ENCODE measurements at regions not wholly inside any gene's neighbourhood (a gene's known extent, or its start where the extent isn't known, plus 50 kb on each side); places are given as distances from the start of the nearest gene placed in this dataset.

DNA sequence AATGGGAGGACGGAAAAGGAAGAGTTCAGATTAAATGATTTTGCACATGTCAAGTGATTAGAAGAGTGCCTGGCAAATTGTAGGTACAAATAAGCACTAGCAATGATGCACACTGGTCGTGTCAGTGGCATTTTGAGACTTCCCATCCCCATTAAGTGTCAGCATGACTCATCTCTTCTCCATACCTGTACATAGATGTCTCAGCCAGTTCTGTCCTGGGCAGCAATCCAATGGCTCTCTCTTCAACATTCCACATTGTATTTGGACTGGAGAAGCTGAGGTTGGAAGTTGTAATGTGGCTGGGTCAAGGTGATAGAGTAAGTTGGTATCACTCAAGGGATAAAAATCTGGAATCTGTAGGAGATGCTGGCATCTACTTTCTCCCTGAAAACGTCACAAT lies 742.7 kb downstream of the VRK1 start:
- in situ Hi-C loops (cut with HindIII; ENCODE audit: low sequenced_read_pairs), result no loop called here

DNA sequence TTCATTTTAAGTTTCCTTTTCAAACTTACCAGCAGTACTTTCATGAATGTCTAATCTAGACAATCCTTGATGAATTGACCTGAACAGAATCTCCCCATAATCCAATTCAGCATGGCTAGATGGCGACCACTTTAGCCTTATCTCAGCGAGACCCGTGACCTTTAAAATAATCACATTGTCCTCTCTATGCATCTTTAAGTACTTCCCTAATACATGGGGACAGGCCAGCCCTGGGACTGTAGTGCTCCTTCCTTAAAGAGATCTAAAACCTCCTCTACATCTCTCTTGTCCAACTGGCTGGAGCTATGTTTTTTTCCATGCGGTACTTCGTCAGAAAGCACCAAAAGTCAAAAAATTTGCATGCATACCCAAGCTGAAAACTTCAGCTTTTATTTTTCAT lies 746.0 kb downstream of the VRK1 start:
- in situ Hi-C loops (cut with HindIII; ENCODE audit: low sequenced_read_pairs), result no loop called here

DNA sequence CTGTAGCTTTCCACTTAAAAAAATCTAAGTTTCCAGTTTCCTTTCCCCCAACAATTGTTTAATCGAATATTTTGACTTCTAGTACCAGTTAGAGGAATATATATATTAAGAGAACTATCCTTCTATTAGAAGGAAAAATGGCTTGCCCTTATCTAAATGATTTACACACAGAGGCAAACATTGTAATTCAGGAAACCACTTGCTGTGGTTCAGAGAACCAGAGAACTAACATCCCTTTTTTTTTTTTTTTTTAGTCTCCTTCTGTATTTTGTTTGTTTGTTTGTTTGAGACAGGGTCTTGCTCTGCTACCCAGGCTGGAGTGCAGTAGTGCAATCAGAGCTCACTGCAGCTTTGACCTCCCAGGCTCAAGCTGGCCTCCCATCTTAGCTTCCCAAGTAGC lies 746.6 kb downstream of the VRK1 start:
- in situ Hi-C loops (cut with HindIII; ENCODE audit: low sequenced_read_pairs), result no loop called here

DNA sequence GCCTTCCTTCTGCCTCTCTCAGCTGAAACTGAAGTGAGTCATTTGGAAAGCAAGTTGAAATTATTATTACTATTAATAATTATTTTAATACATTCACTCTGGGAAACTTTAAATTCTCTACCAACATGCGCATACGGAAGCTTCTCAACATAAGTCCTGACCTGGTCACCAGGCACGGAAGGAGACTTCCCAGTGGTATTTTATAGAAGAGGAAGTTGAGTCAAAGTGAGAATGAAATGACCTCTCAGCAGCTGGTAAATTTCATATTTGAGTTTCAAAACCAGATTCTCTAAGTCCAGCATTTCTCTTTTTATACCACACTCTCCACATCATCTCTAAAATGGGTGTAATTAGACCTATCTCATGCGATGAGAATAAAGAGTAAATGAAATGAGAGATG lies 747.4 kb downstream of the VRK1 start:
- in situ Hi-C loops (cut with HindIII; ENCODE audit: low sequenced_read_pairs), result no loop called here

DNA sequence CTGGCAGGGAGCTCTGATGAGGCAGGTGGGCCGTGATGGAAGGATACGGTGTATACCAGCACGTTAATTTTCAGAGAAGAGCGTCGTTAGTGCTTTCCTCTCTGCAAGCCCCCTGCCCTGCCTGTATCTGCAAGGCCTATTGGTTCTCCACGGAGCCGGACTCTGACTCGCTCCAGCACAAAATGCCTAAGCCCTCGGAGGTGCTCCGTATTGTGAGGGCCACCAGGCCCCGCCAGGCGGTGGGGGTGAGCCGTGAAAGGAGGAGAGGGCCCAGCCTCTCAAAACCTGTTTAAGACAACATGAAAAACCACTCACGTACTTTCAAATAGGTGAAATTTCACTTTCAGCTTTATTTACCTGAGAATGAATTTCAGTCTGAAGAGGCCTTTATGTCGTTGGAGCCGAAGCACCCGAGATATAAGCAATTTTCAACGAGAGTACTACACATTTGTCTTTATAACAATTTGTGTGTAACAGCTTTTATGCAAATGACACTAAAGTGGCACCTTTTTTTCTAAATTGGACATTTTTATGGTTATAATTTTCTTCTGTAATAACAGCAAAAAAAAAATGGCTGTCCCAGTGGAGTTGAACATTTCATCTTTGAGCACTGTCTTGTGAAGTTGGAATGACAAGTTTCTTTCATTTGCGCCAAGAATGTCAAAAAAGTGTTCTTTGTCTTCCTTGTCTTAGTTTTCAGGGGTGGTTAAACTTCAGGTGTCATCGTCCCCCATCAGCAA lies 749.5 kb downstream of the VRK1 start:
- in situ Hi-C loops (cut with HindIII; ENCODE audit: low sequenced_read_pairs), result no loop called here

DNA sequence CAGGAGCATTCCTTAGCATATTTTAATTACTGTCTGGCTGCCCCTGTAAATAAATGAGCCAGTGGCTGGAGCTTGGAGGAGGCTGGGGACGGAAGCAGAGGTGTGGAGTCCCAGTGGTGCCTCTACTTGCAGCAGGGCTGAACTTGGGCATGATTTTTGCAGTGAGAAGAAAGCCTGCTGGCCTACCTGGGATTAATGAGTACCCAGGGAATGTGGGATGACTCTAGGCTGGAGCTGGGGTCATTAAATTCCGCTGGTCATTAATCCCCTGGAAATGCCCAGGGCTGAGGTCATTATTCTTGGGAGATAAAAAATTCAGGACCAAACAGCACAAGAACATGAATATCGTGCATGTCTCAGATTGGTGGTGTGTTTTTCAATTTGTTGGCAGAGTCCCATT lies 753.3 kb downstream of the VRK1 start:
- in situ Hi-C loops (cut with HindIII; ENCODE audit: low sequenced_read_pairs), result no loop called here

DNA sequence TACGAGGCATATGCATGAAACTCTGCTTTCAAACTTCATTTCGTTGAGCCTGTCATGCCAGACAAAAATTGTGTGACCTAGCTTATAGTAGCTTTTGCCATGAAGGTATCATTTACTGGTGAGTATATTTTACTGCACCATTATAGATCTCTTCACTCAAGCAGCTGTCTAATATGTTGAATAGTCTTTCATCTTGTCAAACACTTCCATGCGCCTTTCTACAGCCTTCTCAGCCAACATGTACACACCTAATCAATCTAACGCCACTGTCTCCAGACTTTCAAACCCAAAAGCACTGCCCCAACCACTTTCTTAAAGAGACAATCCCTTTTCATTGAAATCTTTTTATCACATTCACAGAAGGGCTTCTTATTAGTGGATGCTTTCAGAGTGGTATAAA lies 757.4 kb downstream of the VRK1 start:
- in situ Hi-C loops (cut with HindIII; ENCODE audit: low sequenced_read_pairs), result no loop called here

DNA sequence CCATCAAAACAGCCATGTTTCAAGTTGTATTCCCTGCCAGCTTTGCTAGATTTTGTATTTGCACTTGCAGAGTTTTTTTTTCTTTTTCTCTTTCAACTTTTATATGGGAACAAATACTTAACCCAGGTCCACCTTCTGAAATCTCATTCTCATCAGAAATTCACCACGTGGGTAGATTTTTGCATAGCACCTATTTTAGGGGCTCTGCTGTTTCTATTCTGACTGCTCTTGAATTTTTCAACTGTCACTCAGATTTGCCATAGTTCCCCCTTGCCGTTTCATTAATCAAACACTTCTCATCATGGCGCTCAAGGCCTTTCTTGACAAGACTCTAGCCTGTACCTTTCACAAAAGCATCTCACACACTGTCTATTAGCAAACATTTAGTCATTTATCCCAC lies 767.2 kb downstream of the VRK1 start:
- in situ Hi-C loops (cut with HindIII; ENCODE audit: low sequenced_read_pairs), result no loop called here

DNA sequence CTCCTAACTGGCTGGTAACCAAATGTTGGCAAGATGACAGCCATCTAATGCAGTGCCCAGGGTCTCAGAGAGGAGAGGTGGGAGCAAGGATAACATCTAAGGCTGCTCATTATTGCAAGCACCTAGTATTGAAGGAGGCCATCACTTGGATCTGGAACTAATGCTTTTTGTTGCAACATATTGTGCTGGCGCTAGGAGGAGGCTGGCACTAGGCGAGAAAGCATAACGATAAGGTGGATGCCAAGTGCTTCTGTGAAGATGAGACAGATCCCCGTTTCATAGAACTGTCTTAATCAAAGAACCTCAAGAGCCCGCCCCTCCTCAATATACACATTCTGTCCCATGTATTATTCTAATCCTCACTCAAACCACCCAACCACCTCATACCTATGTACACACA lies 774.0 kb downstream of the VRK1 start:
- in situ Hi-C loops (cut with HindIII; ENCODE audit: low sequenced_read_pairs), result no loop called here

DNA sequence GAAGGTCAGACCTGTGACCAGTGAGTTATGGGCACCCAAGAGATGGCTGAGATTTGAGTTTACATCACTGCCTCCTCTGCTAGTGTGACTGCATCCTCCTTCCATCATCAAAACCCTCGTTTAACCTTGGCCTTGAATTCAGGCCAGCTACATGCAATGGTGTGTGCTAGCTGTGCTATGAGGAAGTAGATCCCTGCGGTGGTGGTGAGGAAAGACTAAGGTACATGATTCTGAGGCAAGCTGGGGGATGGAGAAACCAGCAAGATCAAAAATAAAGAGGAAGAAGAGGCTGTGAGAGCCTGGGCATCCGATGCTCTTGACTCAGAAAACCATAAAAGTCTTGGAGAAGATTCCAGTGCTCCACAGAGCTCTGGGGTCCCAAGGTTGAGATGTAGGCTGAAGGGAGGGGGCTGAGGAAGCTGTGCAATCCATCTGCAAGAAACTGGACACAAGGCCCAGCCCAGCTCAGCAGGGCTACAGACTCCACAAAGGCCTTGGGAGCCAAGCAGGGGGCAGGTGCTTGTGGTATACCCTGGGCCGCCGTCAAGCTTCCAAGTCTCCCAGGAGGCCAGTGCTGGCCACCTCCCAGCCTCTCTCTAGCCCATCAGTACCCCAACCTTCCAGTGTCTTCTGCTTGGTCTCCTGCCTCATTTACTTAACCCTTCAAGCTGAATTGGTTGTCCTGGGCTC lies 774.8 kb downstream of the VRK1 start:
- in situ Hi-C loops (cut with HindIII; ENCODE audit: low sequenced_read_pairs), result no loop called here

DNA sequence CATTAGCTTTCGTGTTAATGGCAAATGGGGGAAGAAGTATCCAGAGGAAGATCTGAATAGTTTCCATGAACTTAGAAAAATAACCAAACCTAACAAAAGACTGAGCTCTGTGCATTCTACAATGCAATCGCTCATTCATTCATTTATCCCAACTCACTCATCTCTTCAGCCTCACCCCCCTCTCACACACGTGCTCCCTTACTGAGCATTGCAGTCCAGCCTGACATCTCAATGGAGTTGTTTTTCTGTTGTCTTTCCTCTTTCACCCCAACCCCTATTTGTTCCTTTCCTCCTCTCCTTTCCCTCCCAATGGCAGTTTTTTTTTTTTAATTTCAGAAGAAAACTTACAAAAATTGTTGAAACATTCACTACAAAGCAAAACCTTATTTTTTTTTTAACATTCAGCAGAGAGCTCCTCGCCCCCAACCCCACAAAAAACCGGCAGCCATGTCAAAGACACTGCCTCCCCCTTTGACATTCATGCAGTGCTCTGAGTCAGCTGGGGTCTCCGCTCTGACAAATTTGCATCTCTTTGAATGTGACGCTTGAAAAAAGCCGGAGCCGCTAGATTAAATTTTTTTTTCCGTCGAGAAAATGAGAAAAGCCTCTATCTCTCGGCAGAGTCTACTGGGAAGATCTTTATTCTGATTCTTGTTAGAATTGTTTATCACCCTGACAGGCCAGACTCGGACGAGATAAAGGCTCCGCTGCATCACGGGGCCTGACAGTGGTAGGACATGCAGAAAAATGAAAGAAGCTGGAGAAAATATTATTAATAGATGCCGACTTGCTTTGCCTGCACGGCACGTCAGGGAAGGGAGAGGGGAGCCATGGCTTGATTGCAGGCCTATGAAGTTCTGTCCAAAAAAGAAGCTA lies 775.6 kb downstream of the VRK1 start:
- in situ Hi-C loops (cut with HindIII; ENCODE audit: low sequenced_read_pairs), result no loop called here

DNA sequence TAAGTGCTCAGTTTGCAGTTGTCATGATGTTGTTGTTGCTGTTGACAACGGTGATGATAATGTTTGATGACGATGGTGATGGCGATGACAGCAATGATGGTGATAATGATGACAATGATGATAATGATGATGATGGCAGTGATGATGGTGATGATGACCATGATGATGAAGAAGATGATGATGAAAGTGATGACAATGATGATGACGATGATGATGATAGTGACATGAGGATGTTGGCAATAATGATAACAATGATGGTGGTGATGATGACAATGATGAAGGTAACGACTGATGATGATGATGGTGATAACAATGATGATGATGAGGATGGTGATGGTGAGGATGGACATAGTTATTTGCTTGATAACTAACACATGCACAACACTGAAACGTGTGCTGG lies 778.5 kb downstream of the VRK1 start:
- in situ Hi-C loops (cut with HindIII; ENCODE audit: low sequenced_read_pairs), result no loop called here

DNA sequence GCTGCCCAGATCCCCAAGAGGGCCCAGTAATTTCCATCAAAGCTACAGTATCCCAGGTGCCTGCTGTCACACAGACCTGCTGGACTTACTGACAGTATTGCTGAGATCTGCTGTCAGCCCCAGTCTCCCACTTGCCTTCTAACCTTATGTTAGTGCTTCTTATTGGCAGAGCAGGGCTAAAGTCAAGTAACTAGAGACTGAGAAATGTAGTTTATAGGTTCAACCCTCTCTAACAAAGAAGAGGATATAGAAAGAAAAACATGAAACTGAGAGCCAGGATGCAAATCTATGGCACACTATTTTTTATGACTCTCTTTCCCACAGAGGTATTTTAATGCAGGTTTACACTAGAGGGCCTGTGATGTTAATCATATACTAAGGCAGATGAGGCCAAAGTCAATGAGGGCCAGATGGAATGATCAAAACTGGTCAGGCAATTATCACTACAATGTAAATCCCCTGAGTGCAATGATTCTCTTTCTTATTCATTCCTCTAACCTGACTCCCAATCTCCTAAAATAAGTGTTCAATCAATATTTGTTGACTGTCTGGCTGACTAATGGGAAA lies 781.9 kb downstream of the VRK1 start:
- in situ Hi-C loops (cut with HindIII; ENCODE audit: low sequenced_read_pairs), result no loop called here

DNA sequence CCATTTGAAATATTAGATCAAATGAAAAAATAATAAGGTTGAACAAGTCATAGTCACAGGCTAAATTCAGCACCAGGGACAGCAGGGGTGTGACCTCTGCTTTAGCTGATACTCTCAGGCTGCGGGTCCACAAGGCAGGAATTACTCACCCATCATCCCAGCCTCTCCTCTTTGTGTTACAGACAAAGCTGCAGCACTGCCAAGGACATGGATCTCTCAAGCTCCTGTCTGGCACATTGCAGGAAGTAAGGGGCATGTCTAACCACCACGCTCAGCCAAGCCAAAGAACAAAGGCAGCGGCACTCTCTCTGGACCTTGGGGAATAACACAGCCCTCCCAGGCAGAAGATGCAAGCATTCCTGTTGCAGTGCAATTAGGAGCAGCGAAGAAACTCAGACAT lies 783.8 kb downstream of the VRK1 start:
- in situ Hi-C loops (cut with HindIII; ENCODE audit: low sequenced_read_pairs), result no loop called here

DNA sequence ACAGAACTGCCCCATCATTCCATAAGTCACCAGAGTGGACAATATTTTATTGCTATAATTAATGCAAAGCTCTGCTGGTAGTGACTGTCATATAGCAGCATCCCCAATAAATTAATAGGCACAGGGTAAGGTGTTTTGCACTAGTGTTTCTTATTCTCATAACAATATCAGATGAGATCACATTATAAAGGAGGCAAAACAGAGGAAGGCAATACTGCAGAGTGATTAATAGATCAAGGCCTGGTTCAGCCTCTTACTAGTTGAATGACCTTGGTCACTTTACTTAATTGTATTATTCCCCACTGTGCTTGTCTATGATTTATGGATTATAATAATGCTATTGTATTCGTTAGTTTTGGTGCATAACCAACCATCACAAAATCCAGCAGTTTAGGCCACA lies 784.8 kb downstream of the VRK1 start:
- in situ Hi-C loops (cut with HindIII; ENCODE audit: low sequenced_read_pairs), result no loop called here

DNA sequence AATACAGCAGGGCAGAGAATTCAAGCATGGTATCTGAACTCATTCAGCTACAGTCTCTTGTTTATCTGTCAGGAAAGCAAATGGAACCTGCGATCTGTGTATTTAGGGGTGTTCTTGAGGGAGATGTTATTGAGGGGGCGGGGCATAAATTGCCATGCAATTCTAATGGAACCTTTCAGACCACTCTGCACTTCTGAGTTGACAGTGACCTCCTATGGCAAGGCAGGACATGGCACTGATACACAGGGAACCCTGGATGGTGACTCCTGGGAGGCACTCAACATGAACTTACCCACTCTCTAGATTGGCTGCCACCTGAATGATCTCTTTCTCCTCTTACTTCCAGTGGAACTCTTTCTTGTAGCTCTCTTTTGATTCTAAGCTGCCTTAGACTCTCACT lies 787.3 kb downstream of the VRK1 start:
- in situ Hi-C loops (cut with HindIII; ENCODE audit: low sequenced_read_pairs), result no loop called here

DNA sequence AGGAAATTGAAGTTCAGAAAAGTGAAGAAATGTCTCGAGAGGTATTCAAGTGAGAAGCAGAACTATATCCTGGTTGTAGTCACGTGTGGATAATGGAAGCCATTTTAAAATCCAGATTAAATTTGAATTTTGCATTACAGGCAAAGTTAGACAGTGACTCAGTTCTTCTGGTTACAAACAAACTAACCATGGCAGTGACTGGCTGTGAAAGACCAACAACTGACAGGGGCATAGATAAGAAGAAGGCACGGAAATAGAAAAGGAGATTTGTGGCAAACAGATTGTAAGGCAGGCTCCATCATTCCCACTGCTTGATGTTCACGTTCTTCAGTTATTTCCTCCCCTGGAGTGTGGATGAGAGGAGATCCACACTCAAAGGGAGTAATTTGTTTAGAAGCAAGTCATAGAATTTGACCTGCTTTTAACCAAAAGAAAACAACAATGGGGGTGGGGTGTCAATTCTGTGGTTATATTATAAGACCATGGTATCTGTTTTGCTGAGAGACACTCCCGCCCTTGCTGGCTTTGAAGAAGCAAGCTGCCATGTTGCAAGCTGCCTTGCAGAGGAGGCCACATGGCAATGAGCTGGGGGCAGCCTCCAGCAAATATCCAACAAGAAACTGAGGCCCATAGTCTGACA lies 795.3 kb downstream of the VRK1 start:
- in situ Hi-C loops (cut with HindIII; ENCODE audit: low sequenced_read_pairs), result no loop called here

DNA sequence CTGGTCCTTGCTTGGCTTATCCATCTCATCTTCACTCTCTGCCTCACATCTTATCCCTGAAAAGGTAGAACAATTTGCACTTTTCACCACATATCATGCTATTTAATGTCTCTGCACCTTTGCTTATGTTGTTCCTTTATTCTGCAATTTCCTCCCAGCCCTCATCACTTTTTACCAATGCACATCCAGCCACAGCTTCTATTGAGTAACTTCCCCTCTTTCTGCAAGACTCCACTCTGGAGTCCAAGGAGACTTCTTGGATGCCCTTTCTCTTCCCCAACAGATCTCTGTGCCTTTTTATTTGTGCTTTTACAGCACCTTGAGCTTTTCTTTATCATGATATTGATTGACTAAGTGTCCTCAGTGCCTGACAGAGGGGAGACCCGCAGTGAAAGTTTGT lies 797.1 kb downstream of the VRK1 start:
- in situ Hi-C loops (cut with HindIII; ENCODE audit: low sequenced_read_pairs), result no loop called here

DNA sequence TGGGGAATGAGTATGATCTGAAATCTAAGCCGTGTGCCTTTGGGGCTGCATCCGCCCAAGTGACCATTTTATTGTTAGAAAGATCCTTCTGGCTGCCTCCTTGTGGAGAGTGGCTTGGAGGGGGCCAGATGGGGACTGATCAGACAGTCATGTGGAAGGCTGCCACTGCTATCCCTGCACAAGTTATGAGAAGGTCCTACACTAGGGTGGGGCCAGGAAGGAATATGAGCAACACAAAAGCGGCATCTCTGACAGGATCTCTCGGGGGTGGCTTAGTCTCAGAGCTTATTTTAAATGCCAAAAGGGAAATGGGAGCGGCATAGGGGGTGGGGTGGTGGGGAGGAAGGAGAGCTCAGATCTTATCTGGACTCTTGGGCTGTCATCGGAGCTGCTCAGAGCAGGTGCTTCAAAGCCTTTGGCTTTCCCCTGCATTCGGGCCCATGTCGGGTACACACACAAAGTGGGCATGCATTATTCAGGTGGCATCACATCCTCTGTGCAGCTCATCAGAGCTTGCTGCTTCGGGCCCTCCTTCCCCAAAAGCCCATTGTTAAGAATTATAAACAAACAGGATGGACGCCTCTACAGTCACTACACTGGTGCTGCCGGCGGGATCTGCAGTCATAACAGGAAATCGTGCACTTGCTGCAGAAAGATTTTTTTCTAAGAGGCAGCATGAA lies 805.4 kb downstream of the VRK1 start:
- in situ Hi-C loops (cut with HindIII; ENCODE audit: low sequenced_read_pairs), result no loop called here

DNA sequence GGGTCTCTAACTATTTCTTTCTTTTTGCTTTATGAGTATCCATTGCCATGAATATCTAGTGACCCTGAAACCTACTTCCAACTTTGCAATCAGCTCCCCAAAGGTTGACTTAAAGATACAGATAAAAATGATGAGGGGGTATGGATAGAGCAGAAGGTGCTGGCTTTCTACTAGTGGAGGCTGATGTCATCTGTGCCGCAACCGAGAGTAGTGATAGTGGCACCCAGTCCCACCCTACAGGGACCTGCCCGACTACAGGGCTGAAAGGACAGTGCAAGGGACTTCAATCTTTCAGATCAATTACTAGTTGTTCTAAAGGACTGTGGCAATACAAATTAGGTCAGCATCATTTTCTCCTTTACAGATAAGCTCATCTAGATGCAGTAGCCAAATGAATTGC lies 806.0 kb downstream of the VRK1 start:
- in situ Hi-C loops (cut with HindIII; ENCODE audit: low sequenced_read_pairs), result no loop called here
